ENCODE measurements at regions not wholly inside any gene's neighbourhood (a gene's known extent, or its start where the extent isn't known, plus 50 kb on each side); places are given as distances from the start of the nearest gene placed in this dataset.

DNA sequence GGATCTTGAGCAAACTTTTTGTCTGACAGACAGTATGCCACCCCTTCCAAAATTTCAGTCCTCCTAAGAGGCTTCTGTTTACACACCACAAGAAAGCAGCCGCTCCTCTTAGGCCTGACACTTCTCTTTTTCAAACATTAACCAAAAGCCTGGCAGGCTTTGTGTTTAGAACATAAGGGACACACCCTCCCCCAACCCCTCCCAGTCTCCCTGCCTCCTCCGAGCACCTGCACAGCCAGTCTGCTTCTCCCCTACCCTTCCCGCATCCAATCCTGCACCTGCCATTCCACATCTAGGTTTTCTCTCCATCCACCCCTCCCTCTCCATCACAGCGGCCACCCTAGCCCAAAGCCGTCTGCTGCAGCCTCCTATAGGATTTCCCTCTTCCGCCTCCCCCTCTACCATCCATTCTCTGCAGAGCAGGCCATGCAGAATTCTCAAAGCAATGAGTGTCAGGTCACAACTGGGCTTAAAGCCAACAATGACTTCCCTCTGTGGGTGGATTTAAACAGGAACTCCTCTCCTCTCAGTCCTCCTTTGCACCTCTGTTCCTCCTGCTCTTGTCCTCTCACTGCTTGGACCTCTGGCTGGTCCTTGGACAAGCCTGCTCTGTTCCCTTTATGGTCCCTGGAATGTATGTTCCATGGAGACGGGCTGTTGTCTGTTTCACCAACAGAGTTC is 478.2 kb downstream of the NPHP4 start:
- TF ChIP-seq CTCF (IDR thresholded peaks at IDR 0.05) (no peak), POLR2A (IDR thresholded peaks at IDR 0.05) (no peak)

Measured in right lobe of liver (tissue), 4 donors.